SK-N-SH treated with all-trans-retinoic acid at 6 μM for 48 hours (cell line): ENCODE measurements at regions not wholly inside any gene's neighbourhood (a gene's known extent, or its start where the extent isn't known, plus 50 kb on each side); places are given as distances from the start of the nearest gene placed in this dataset.

Source experiments
- ARNTL ChIP-seq: fragments of 450-650 bp; formaldehyde crosslinking; IDR thresholded peaks from 2 replicates; pipeline ENCODE4 v1.5.0; 2020; ENCODE audit warnings: low read depth, mild to moderate bottlenecking, moderate library complexity, borderline replicate concordance
- BACH2 ChIP-seq: fragments of 250-450 bp; sonication (Bioruptor Pico); IDR thresholded peaks from 2 replicates; pipeline ENCODE4 v1.9.0; 2021; ENCODE audit warnings: mild to moderate bottlenecking, borderline replicate concordance
- CREB5 ChIP-seq: fragments of 250-450 bp; sonication (Bioruptor Pico); IDR thresholded peaks from 2 replicates; pipeline ENCODE4 v1.5.1; 2020; ENCODE audit warnings: low read depth, mild to moderate bottlenecking, moderate library complexity
- GLIS3 ChIP-seq: fragments of 250-450 bp; sonication (Bioruptor Pico); IDR thresholded peaks from 2 replicates; pipeline ENCODE4 v1.5.0; 2020; ENCODE audit warnings: mild to moderate bottlenecking, moderate library complexity
- OSR1 ChIP-seq: fragments of 250-450 bp; sonication (Bioruptor Pico); IDR thresholded peaks from 2 replicates; pipeline ENCODE4 v1.8.0; 2022; ENCODE audit warnings: moderate library complexity, mild to moderate bottlenecking, inconsistent platforms
- PATZ1 ChIP-seq: fragments of 250-450 bp; sonication (Bioruptor Pico); IDR thresholded peaks from 2 replicates; pipeline ENCODE4 v1.8.0; 2020; ENCODE audit warnings: mild to moderate bottlenecking, moderate library complexity, borderline replicate concordance
- RARB ChIP-seq: fragments of 250-450 bp; sonication (Bioruptor Pico); IDR thresholded peaks from 2 replicates; pipeline ENCODE4 v1.8.0; 2021; ENCODE audit warnings: mild to moderate bottlenecking, moderate library complexity
- SNAI2 ChIP-seq: fragments of 250-450 bp; sonication (Bioruptor Pico); IDR thresholded peaks from 2 replicates; pipeline ENCODE4 v1.5.0; 2020; ENCODE audit warnings: mild to moderate bottlenecking, moderate library complexity
- TCF4 ChIP-seq: fragments of 250-450 bp; sonication (Bioruptor Pico); IDR thresholded peaks from 2 replicates; pipeline ENCODE4 v1.8.0; 2021; ENCODE audit warnings: mild to moderate bottlenecking, moderate library complexity, borderline replicate concordance
- TOX ChIP-seq: fragments of 250-450 bp; sonication (Bioruptor Pico); IDR thresholded peaks from 2 replicates; pipeline ENCODE4 v1.8.0; 2021; ENCODE audit warnings: mild to moderate bottlenecking, moderate library complexity, borderline replicate concordance
- TSHZ2 ChIP-seq: fragments of 250-450 bp; sonication (Bioruptor Pico); IDR thresholded peaks from 2 replicates; pipeline ENCODE4 v1.5.0; 2020; ENCODE audit warnings: mild to moderate bottlenecking, moderate library complexity
- ZFP3 ChIP-seq: fragments of 250-450 bp; sonication (Bioruptor Pico); IDR thresholded peaks from 2 replicates; pipeline ENCODE4 v1.5.0; 2020; ENCODE audit warnings: mild to moderate bottlenecking, moderate library complexity
- ZFP30 ChIP-seq: fragments of 450-650 bp; formaldehyde crosslinking; IDR thresholded peaks from 2 replicates; pipeline ENCODE4 v1.5.0; 2022; ENCODE audit warnings: mild to moderate bottlenecking, moderate library complexity
- ZNF70 ChIP-seq: fragments of 450-650 bp; formaldehyde crosslinking; IDR thresholded peaks from 2 replicates; pipeline ENCODE4 v1.5.0; 2020; ENCODE audit warnings: mild to moderate bottlenecking, moderate library complexity

DNA sequence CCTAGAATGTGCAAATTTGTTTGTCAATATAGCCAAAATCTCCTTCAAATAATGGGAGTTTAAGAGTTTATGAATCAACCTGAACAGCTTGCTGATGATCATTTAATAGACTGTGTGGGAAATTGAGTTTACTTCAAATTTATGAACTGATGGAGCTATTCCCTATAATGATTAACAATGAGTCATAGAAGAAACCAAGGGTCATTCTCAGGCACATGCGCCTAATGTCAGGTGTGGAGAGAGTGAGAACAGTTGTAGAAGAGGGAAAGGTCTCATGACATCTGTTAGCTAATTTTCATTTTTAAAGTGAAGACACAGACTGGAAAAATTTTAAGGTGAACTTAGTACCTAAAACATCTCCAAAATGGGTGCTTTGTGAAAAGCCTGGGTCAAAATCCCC is 191.8 kb downstream of the BMP4 start:
- no peak for TF ChIP-seq TSHZ2
- no peak for TF ChIP-seq OSR1
- no peak for TF ChIP-seq GLIS3 (CRISPR knock-in tag)
- TF ChIP-seq CREB5 (CRISPR knock-in tag) = no peak
- no peak for TF ChIP-seq ZFP30 (CRISPR knock-in tag)
- TF ChIP-seq ARNTL = no peak
- no peak for TF ChIP-seq PATZ1 (CRISPR knock-in tag)
- TF ChIP-seq SNAI2 (CRISPR knock-in tag) = no peak
- no peak for TF ChIP-seq BACH2 (CRISPR knock-in tag)
- no peak for TF ChIP-seq RARB
- no peak for TF ChIP-seq ZNF70 (CRISPR knock-in tag)
- no peak for TF ChIP-seq TCF4
- TF ChIP-seq TOX (CRISPR knock-in tag) = no peak
- no peak for TF ChIP-seq ZFP3 (CRISPR knock-in tag)
